ENCODE measurements at regions not wholly inside any gene's neighbourhood (a gene's known extent, or its start where the extent isn't known, plus 50 kb on each side); places are given as distances from the start of the nearest gene placed in this dataset.

GRCh38 chr2:117065912-117066311 lies 748.6 kb upstream of the DDX18 start:
- no peaks in the 10 kb centered on the region for H3K36me3 ChIP-seq (ENCODE audit: control insufficient read depth in 4 of 4, insufficient read depth in 3 of 4, low read depth in 1 of 4, low read length in 3 of 4)

GRCh38 chr2:117067900-117068299 lies 746.6 kb upstream of the DDX18 start:
- no peak overlapping the region for H3K4me3 ChIP-seq (ENCODE audit: low read depth in 1 of 3, low read length in 3 of 3)
- H3K36me3 ChIP-seq (ENCODE audit: control insufficient read depth in 4 of 4, insufficient read depth in 3 of 4, low read depth in 1 of 4, low read length in 3 of 4), result no peaks in the 10 kb centered on the region
- peaks cover 0 to 7% (median 0%) of the 10 kb centered on the region in 4 donors for H3K9me3 ChIP-seq (ENCODE audit: control insufficient read depth in 4 of 4, low read length in 3 of 4)
- DNase-seq (ENCODE audit: low spot score), result no peak
- WGBS, result 68% methylated on average over 4 of the region's 4 CpGs
- no peak overlapping the region for H3K9ac ChIP-seq (ENCODE audit: low read depth in 1 of 2, low read length in 2 of 2)
- no peaks in the 10 kb centered on the region for H3K27me3 ChIP-seq (ENCODE audit: control insufficient read depth in 4 of 4, insufficient read depth in 4 of 4, low read length in 3 of 4)
- H3K4me1 ChIP-seq (ENCODE audit: control insufficient read depth in 4 of 4, insufficient read depth in 4 of 4, low read length in 3 of 4), result no peaks in the 10 kb centered on the region
- no peak overlapping the region for H3K27ac ChIP-seq (ENCODE audit: low read depth in 1 of 2, low read length in 2 of 2)
- TF ChIP-seq JUND (IDR thresholded peaks at IDR 0.05) (no peak), MAX (IDR thresholded peaks at IDR 0.05) (no peak), FOXA2 (IDR thresholded peaks at IDR 0.05) (no peak), EGR1 (IDR thresholded peaks at IDR 0.05; ENCODE audit: low read depth in 2 of 2) (no peak), RXRA (IDR thresholded peaks at IDR 0.05) (no peak), RAD21 (IDR thresholded peaks at IDR 0.05) (no peak), CTCF (IDR thresholded peaks at IDR 0.05; ENCODE audit: low read depth, low read length, missing input control) (no peak), TAF1 (conservative IDR thresholded peaks at IDR 0.05) (no peak)
- TF ChIP-seq, protein P1, sequence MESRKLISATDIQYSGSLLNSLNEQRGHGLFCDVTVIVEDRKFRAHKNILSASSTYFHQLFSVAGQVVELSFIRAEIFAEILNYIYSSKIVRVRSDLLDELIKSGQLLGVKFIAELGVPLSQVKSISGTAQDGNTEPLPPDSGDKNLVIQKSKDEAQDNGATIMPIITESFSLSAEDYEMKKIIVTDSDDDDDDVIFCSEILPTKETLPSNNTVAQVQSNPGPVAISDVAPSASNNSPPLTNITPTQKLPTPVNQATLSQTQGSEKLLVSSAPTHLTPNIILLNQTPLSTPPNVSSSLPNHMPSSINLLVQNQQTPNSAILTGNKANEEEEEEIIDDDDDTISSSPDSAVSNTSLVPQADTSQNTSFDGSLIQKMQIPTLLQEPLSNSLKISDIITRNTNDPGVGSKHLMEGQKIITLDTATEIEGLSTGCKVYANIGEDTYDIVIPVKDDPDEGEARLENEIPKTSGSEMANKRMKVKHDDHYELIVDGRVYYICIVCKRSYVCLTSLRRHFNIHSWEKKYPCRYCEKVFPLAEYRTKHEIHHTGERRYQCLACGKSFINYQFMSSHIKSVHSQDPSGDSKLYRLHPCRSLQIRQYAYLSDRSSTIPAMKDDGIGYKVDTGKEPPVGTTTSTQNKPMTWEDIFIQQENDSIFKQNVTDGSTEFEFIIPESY (IDR thresholded peaks at IDR 0.05), result no peak

More at GRCh38 chr2:117065912-117066311, 748.6 kb upstream of the DDX18 start:
- no peak overlapping the region for H3K9ac ChIP-seq (ENCODE audit: low read depth in 1 of 2, low read length in 2 of 2)
- WGBS, result 62% methylated on average over 4 of the region's 4 CpGs
- no peak overlapping the region for H3K27ac ChIP-seq (ENCODE audit: low read depth in 1 of 2, low read length in 2 of 2)
- no peak overlapping the region for H3K4me3 ChIP-seq (ENCODE audit: low read depth in 1 of 3, low read length in 3 of 3)
- TF ChIP-seq HNF4G (IDR thresholded peaks at IDR 0.05), result no peak
- TF ChIP-seq, protein P2, sequence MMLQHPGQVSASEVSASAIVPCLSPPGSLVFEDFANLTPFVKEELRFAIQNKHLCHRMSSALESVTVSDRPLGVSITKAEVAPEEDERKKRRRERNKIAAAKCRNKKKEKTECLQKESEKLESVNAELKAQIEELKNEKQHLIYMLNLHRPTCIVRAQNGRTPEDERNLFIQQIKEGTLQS (IDR thresholded peaks at IDR 0.05), result no peak
- TF ChIP-seq, protein P3, sequence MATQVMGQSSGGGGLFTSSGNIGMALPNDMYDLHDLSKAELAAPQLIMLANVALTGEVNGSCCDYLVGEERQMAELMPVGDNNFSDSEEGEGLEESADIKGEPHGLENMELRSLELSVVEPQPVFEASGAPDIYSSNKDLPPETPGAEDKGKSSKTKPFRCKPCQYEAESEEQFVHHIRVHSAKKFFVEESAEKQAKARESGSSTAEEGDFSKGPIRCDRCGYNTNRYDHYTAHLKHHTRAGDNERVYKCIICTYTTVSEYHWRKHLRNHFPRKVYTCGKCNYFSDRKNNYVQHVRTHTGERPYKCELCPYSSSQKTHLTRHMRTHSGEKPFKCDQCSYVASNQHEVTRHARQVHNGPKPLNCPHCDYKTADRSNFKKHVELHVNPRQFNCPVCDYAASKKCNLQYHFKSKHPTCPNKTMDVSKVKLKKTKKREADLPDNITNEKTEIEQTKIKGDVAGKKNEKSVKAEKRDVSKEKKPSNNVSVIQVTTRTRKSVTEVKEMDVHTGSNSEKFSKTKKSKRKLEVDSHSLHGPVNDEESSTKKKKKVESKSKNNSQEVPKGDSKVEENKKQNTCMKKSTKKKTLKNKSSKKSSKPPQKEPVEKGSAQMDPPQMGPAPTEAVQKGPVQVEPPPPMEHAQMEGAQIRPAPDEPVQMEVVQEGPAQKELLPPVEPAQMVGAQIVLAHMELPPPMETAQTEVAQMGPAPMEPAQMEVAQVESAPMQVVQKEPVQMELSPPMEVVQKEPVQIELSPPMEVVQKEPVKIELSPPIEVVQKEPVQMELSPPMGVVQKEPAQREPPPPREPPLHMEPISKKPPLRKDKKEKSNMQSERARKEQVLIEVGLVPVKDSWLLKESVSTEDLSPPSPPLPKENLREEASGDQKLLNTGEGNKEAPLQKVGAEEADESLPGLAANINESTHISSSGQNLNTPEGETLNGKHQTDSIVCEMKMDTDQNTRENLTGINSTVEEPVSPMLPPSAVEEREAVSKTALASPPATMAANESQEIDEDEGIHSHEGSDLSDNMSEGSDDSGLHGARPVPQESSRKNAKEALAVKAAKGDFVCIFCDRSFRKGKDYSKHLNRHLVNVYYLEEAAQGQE (IDR thresholded peaks at IDR 0.05), result no peak
- no peak for TF ChIP-seq RXRA (IDR thresholded peaks at IDR 0.05)
- TF ChIP-seq, protein P1 (IDR thresholded peaks at IDR 0.05), result no peak
- TF ChIP-seq SP1 (IDR thresholded peaks at IDR 0.05), result no peak
- TF ChIP-seq CTCF (IDR thresholded peaks at IDR 0.05; ENCODE audit: low read depth, low read length, missing input control), result no peak
- no peak for TF ChIP-seq JUND (IDR thresholded peaks at IDR 0.05)
- no peak for TF ChIP-seq YY1 (IDR thresholded peaks at IDR 0.05)
- TF ChIP-seq FOXA1 (IDR thresholded peaks at IDR 0.05), result no peak
- no peak for DNase-seq (ENCODE audit: low spot score)
- H3K9me3 ChIP-seq (ENCODE audit: control insufficient read depth in 4 of 4, low read length in 3 of 4), result no peaks in the 10 kb centered on the region
- H3K27me3 ChIP-seq (ENCODE audit: control insufficient read depth in 4 of 4, insufficient read depth in 4 of 4, low read length in 3 of 4), result peaks cover 0 to 2% (median 0%) of the 10 kb centered on the region in 4 donors
- H3K4me1 ChIP-seq (ENCODE audit: control insufficient read depth in 4 of 4, insufficient read depth in 4 of 4, low read length in 3 of 4), result no peaks in the 10 kb centered on the region

Measured in liver (tissue), 8 donors.